ENCODE measurements at regions not wholly inside any gene's neighbourhood (a gene's known extent, or its start where the extent isn't known, plus 50 kb on each side); places are given as distances from the start of the nearest gene placed in this dataset.
"Not testable (repeated sequence)": the region's sequence is repeated elsewhere in the genome, so short reads cannot be mapped to it uniquely, and the experiment has no call there.

GRCh38 chr6:167404385-167405049, 79.6 kb downstream of the TTLL2 start:
- Mint-ChIP-seq H3K27ac (no peak overlapping the region), H3K36me3 (ENCODE audit: low read depth) (no peaks in the 10 kb centered on the region), H3K27me3 (peaks cover 4% of the 10 kb centered on the region), H3K9me3 (no peaks in the 10 kb centered on the region), H3K4me1 (no peaks in the 10 kb centered on the region), H3K4me3 (no peak overlapping the region)
- no peak for DNase-seq
- no peak for ATAC-seq

- H3K36me3 Mint-ChIP-seq (ENCODE audit: low read depth): no peaks in the 10 kb centered on the region
Measured at GRCh38 chr6:167405778-167406532, 81.1 kb downstream of the TTLL2 start.

GRCh38 chr6:167406533-167407238, 81.8 kb downstream of the TTLL2 start:
- not testable (repeated sequence) for DNase-seq; H3K4me3 Mint-ChIP-seq; H3K27ac Mint-ChIP-seq; H3K36me3 Mint-ChIP-seq (ENCODE audit: low read depth); H3K4me1 Mint-ChIP-seq; H3K9me3 Mint-ChIP-seq; ATAC-seq; H3K27me3 Mint-ChIP-seq

More at GRCh38 chr6:167405778-167406532, 81.1 kb downstream of the TTLL2 start:
- H3K4me3 Mint-ChIP-seq: no peak overlapping the region
- no peaks in the 10 kb centered on the region for H3K9me3 Mint-ChIP-seq
- no peak overlapping the region for H3K27ac Mint-ChIP-seq
- ATAC-seq (no peak), DNase-seq (no peak)
- peaks cover 2% of the 10 kb centered on the region for H3K27me3 Mint-ChIP-seq
- no peaks in the 10 kb centered on the region for H3K4me1 Mint-ChIP-seq

GRCh38 chr6:167407239-167408064, 82.6 kb downstream of the TTLL2 start:
- no peaks in the 10 kb centered on the region for H3K9me3 Mint-ChIP-seq
- no peak overlapping the region for H3K4me3 Mint-ChIP-seq
- DNase-seq: no peak
- no peaks in the 10 kb centered on the region for H3K36me3 Mint-ChIP-seq (ENCODE audit: low read depth)
- H3K27me3 Mint-ChIP-seq: peaks cover 2% of the 10 kb centered on the region
- no peak for ATAC-seq
- H3K27ac Mint-ChIP-seq: no peak overlapping the region
- H3K4me1 Mint-ChIP-seq: no peaks in the 10 kb centered on the region

- H3K9me3 Mint-ChIP-seq: no peaks in the 10 kb centered on the region
- no peak overlapping the region for H3K27ac Mint-ChIP-seq
- H3K27me3 Mint-ChIP-seq: peaks cover 2% of the 10 kb centered on the region
- no peaks in the 10 kb centered on the region for H3K4me1 Mint-ChIP-seq
- H3K36me3 Mint-ChIP-seq (ENCODE audit: low read depth): no peaks in the 10 kb centered on the region
- no peak for DNase-seq
- H3K4me3 Mint-ChIP-seq: no peak overlapping the region
- no peak for ATAC-seq
Measured at GRCh38 chr6:167408235-167408869, 83.5 kb downstream of the TTLL2 start.

- no peaks in the 10 kb centered on the region for H3K9me3 Mint-ChIP-seq
- H3K27me3 Mint-ChIP-seq: peaks cover 2% of the 10 kb centered on the region
- H3K4me1 Mint-ChIP-seq: no peaks in the 10 kb centered on the region
- no peaks in the 10 kb centered on the region for H3K36me3 Mint-ChIP-seq (ENCODE audit: low read depth)
- no peak overlapping the region for H3K27ac Mint-ChIP-seq
- ATAC-seq (no peak), DNase-seq (no peak)
- H3K4me3 Mint-ChIP-seq: no peak overlapping the region
Measured at GRCh38 chr6:167409079-167409478, 84.2 kb downstream of the TTLL2 start.

GRCh38 chr6:167409694-167410093, 84.8 kb downstream of the TTLL2 start:
- no peak overlapping the region for H3K4me3 Mint-ChIP-seq
- H3K4me1 Mint-ChIP-seq: no peaks in the 10 kb centered on the region
- H3K27me3 Mint-ChIP-seq: peaks cover 2% of the 10 kb centered on the region
- no peak for ATAC-seq
- no peak for DNase-seq
- no peaks in the 10 kb centered on the region for H3K9me3 Mint-ChIP-seq
- H3K27ac Mint-ChIP-seq: no peak overlapping the region
- no peaks in the 10 kb centered on the region for H3K36me3 Mint-ChIP-seq (ENCODE audit: low read depth)

- H3K4me1 Mint-ChIP-seq: no peaks in the 10 kb centered on the region
- ATAC-seq (no peak), DNase-seq (no peak)
- no peaks in the 10 kb centered on the region for H3K9me3 Mint-ChIP-seq
- no peak overlapping the region for H3K4me3 Mint-ChIP-seq
- peaks cover 2% of the 10 kb centered on the region for H3K27me3 Mint-ChIP-seq
- H3K36me3 Mint-ChIP-seq (ENCODE audit: low read depth): no peaks in the 10 kb centered on the region
- H3K27ac Mint-ChIP-seq: no peak overlapping the region
Measured at GRCh38 chr6:167410462-167410861, 85.6 kb downstream of the TTLL2 start.

- ATAC-seq (no peak), DNase-seq (no peak)
- Mint-ChIP-seq H3K4me1 (no peaks in the 10 kb centered on the region), H3K36me3 (ENCODE audit: low read depth) (no peaks in the 10 kb centered on the region), H3K27me3 (peaks cover 3% of the 10 kb centered on the region), H3K4me3 (no peak overlapping the region), H3K9me3 (no peaks in the 10 kb centered on the region), H3K27ac (no peak overlapping the region)
Measured at GRCh38 chr6:167412506-167412905, 87.6 kb downstream of the TTLL2 start.

- no peaks in the 10 kb centered on the region for H3K4me1 Mint-ChIP-seq
- no peak for DNase-seq
- no peaks in the 10 kb centered on the region for H3K36me3 Mint-ChIP-seq (ENCODE audit: low read depth)
- no peaks in the 10 kb centered on the region for H3K9me3 Mint-ChIP-seq
- H3K4me3 Mint-ChIP-seq: no peak overlapping the region
- peaks cover 14% of the 10 kb centered on the region for H3K27me3 Mint-ChIP-seq
- no peak overlapping the region for H3K27ac Mint-ChIP-seq
- ATAC-seq: no peak
Measured at GRCh38 chr6:167415441-167415961, 90.6 kb downstream of the TTLL2 start.

- Mint-ChIP-seq H3K9me3 (no peaks in the 10 kb centered on the region), H3K27me3 (peaks cover 14% of the 10 kb centered on the region), H3K27ac (no peak overlapping the region), H3K36me3 (ENCODE audit: low read depth) (no peaks in the 10 kb centered on the region), H3K4me3 (no peak overlapping the region), H3K4me1 (no peaks in the 10 kb centered on the region)
- no peak for ATAC-seq
- no peak for DNase-seq
Measured at GRCh38 chr6:167416676-167417430, 92.0 kb downstream of the TTLL2 start.

GRCh38 chr6:167420177-167420576, 95.3 kb downstream of the TTLL2 start:
- no peaks in the 10 kb centered on the region for H3K9me3 Mint-ChIP-seq
- H3K27me3 Mint-ChIP-seq: peaks cover 14% of the 10 kb centered on the region
- H3K4me1 Mint-ChIP-seq: no peaks in the 10 kb centered on the region
- ATAC-seq (no peak), DNase-seq (no peak)
- no peak overlapping the region for H3K27ac Mint-ChIP-seq
- H3K36me3 Mint-ChIP-seq (ENCODE audit: low read depth): no peaks in the 10 kb centered on the region
- no peak overlapping the region for H3K4me3 Mint-ChIP-seq

Measured in activated naive CD8-positive, alpha-beta T cell treated with anti-CD3 and anti-CD28 coated beads, Interleukin-2, amount 50 U/mL, for 24 hours (primary cell).